ENCODE measurements at regions not wholly inside any gene's neighbourhood (a gene's known extent, or its start where the extent isn't known, plus 50 kb on each side); places are given as distances from the start of the nearest gene placed in this dataset.

- ATAC-seq (no peak), DNase-seq (ENCODE audit: low read depth in 1 of 2, low spot score in 1 of 2) (no peak), FAIRE-seq (no peak)
- ChIA-PET POLR2A (no interaction called here), CTCF (no interaction called here)
- no peaks in the 10 kb centered on the region for H3K4me1 ChIP-seq
- no peaks in the 10 kb centered on the region for H3K9me3 ChIP-seq
- H3K4me3 ChIP-seq, result no peak overlapping the region
- WGBS (ENCODE audit: missing lambda C conversion rate), result 85% methylated on average over 1 of the region's 1 CpG
- H3K27ac ChIP-seq, result no peak overlapping the region
- H3K4me2 ChIP-seq, result no peak overlapping the region
- TF ChIP-seq CHD4 (IDR thresholded peaks at IDR 0.05; ENCODE audit: borderline replicate concordance), result no peak
- no peak for TF ChIP-seq ZFP36 (IDR thresholded peaks at IDR 0.05; ENCODE audit: borderline replicate concordance, partially characterized antibody)
- no peak for TF ChIP-seq HOXB5 (CRISPR knock-in tag; IDR thresholded peaks at IDR 0.05)
- TF ChIP-seq E2F6 (IDR thresholded peaks at IDR 0.05; ENCODE audit: borderline replicate concordance, low read depth), result no peak
- no peak for TF ChIP-seq TFCP2L1 (CRISPR knock-in tag; IDR thresholded peaks at IDR 0.05)
- TF ChIP-seq HOXA7 (CRISPR knock-in tag; IDR thresholded peaks at IDR 0.05), result no peak
- no peak for TF ChIP-seq KDM1A (IDR thresholded peaks at IDR 0.05; ENCODE audit: low read depth)
- no peak for TF ChIP-seq RAD21 (conservative IDR thresholded peaks at IDR 0.05 in 1 of 2, IDR thresholded peaks at IDR 0.05 in 1 of 2)
- no peak for TF ChIP-seq ATOH8 (CRISPR knock-in tag; IDR thresholded peaks at IDR 0.05; ENCODE audit: low read depth)
- TF ChIP-seq POLR2AphosphoS2 (conservative IDR thresholded peaks at IDR 0.05; ENCODE audit: low read length), result no peak
These were observed 73.8 kb upstream of the XPA start for GRCh38 chr9:97770808-97771372.

- CTCF ChIA-PET, result no interaction called here
- Histone ChIP-seq H3K4me1 (no peaks in the 10 kb centered on the region), H3K9me3 (no peaks in the 10 kb centered on the region), H3K4me3 (no peak overlapping the region), H3K4me2 (no peak overlapping the region), H3K27ac (no peak overlapping the region)
- DNase-seq (ENCODE audit: low read depth in 1 of 2, low spot score in 1 of 2) (no peak), FAIRE-seq (no peak), ATAC-seq (no peak)
- POLR2A ChIA-PET, result no interaction called here
- WGBS (ENCODE audit: missing lambda C conversion rate), result 70% methylated on average over 3 of the region's 3 CpGs
- TF ChIP-seq JUN (IDR thresholded peaks at IDR 0.05) (no peak), CBX2 (IDR thresholded peaks at IDR 0.05; ENCODE audit: borderline replicate concordance, low read depth) (no peak)
These were observed 74.5 kb upstream of the XPA start for GRCh38 chr9:97771641-97772040.

- 37% methylated on average over 4 of the region's 4 CpGs for WGBS (ENCODE audit: missing lambda C conversion rate)
- no peaks in the 10 kb centered on the region for H3K4me1 ChIP-seq
- no peak overlapping the region for H3K4me2 ChIP-seq
- FAIRE-seq, result no peak
- ChIA-PET CTCF (no interaction called here), POLR2A (no interaction called here)
- no peak for ATAC-seq
- TF ChIP-seq HES2 (IDR thresholded peaks at IDR 0.05) (no peak), TP53 (CRISPR knock-in tag; IDR thresholded peaks at IDR 0.05) (no peak), RFX5 (IDR thresholded peaks at IDR 0.05) (no peak), PHF8 (IDR thresholded peaks at IDR 0.05; ENCODE audit: borderline replicate concordance, low read depth) (no peak), MYC (IDR thresholded peaks at IDR 0.05; ENCODE audit: borderline replicate concordance, low read length) (no peak), ZSCAN20 (CRISPR knock-in tag; IDR thresholded peaks at IDR 0.05) (no peak), POLR2A (IDR thresholded peaks at IDR 0.05; ENCODE audit: low read length) (no peak), KDM1A (IDR thresholded peaks at IDR 0.05; ENCODE audit: low read depth) (no peak), HDAC2 (IDR thresholded peaks at IDR 0.05) (no peak), RNF2 (IDR thresholded peaks at IDR 0.05; ENCODE audit: borderline replicate concordance, low read depth) (no peak), RCOR1 (IDR thresholded peaks at IDR 0.05; ENCODE audit: low read depth, low read length) (no peak), EHF (CRISPR knock-in tag; IDR thresholded peaks at IDR 0.05) (no peak), MAZ (IDR thresholded peaks at IDR 0.05; ENCODE audit: borderline replicate concordance, low read depth, low read length) (no peak), NR3C1 (IDR thresholded peaks at IDR 0.05) (no peak), HMGXB4 (CRISPR knock-in tag; IDR thresholded peaks at IDR 0.05; ENCODE audit: borderline replicate concordance) (no peak)
- no peak for DNase-seq (ENCODE audit: low read depth in 1 of 2, low spot score in 1 of 2)
- no peak overlapping the region for H3K27ac ChIP-seq
- H3K4me3 ChIP-seq, result no peak overlapping the region
- H3K9me3 ChIP-seq, result no peaks in the 10 kb centered on the region
These were observed 75.0 kb upstream of the XPA start for GRCh38 chr9:97772145-97772544.

All from A549 (cell line).